ENCODE measurements at regions not wholly inside any gene's neighbourhood (a gene's known extent, or its start where the extent isn't known, plus 50 kb on each side); places are given as distances from the start of the nearest gene placed in this dataset.

DNA sequence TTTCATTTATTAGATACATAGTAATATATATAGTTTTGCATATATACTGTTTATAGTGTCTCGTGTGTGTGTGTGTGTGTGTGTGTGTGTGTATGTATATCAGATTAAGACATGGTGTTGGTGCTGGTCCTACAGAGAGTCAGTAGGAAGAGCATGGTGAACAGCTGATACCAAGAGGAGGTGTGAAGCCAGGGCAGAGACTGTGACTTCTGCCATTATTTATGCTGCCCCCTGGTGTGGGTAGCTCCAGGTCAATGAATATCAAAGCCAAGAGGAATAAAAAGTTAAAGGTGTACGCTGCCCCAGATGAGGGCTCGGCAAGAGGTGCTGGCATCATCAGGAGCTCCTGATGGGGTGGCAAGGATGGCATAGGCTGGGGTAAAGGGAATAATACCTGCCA, 299.5 kb upstream of the RASGRP1 start:
- no peak for DNase-seq

- DNase-seq: no peak
These were observed 300.4 kb upstream of the RASGRP1 start for GRCh38 chr15:38864827-38865581.

- no peak for DNase-seq
These were observed 302.9 kb upstream of the RASGRP1 start for GRCh38 chr15:38867556-38867955.

- no peak for DNase-seq
These were observed 303.9 kb upstream of the RASGRP1 start for GRCh38 chr15:38868326-38869114.

- DNase-seq: no peak
These were observed 307.0 kb upstream of the RASGRP1 start for GRCh38 chr15:38871638-38872037.

DNA sequence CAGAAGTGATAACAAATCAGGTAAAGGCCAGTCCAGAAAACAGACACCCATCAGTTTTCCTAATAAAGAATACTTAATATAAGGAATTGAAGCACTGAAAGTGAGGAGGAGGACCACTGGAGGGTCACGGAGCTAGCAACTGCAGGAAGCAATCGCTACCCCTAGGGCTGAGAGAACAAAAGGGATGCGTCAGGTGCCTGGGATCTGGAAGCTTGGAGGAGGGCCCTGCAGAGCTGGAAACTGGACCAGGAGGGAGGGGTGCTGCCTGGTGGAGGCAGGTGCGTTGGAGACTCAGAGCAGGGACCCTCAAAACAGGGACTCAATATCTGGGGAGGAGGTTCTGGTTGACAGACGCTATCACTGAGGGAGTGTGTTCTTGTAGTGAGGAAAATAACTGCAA, 308.1 kb upstream of the RASGRP1 start:
- DNase-seq: no peak

DNA sequence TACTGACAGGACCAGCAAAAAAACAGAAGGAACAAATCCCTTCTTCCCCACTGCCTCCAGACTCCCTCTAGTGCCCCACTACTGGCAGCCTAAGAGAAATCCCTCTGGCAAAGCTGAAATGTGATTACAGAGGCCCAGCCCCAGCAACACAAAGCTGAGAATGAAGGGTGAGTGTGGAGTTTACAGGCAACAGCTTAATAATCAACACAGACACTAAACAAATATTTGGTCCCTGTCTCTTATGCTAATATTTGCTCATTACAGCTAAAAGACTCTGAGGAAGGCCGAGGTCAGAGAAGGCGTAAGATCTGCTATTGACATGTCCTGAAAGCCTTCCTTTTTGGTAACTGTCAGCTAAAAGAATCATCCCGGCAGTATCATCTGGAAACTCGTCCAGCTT, 308.5 kb upstream of the RASGRP1 start:
- DNase-seq: no peak

DNA sequence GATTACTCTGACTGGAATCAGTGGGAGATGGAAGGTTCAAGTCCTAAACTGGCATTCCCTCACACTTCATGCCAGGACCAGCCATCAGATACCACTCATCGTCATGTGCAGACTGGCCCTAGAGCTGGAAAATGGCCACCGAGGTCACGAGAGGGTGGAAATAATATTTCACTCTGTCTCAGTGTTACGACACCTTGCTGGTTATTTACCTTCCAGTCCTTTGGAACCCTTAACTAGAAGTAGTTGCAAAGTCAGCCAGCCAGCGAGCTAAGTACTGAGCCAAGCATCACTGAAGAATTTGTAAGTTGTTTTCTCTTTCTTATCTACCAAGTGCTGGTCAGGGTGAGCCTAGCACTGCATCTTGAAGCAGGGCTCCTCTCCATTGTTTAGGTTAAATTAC, 309.9 kb upstream of the RASGRP1 start:
- DNase-seq: no peak

GRCh38 chr15:38876211-38876610, 311.6 kb upstream of the RASGRP1 start:
- DNase-seq: no peak

GRCh38 chr15:38876621-38877020, 312.0 kb upstream of the RASGRP1 start:
- no peak for DNase-seq

DNA sequence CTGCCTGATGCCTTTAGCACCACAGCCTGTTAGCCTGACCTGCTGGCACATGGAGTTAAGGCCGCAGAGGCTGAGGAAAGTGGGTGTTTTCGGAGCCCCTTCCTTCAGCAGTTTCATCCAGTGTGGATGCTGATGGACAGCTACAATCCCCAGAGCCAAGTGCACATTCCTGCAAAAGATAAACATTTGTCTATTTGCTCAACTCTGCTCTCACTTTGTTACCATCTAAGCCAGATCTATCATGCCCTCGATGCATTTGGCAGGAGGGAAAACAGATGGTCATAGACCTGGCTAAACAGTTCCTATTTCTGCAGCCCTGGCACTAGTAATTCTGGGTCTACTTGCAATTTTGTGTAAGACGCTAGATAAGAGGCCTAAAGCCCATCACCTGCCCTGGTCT, 312.9 kb upstream of the RASGRP1 start:
- no peak for DNase-seq

GRCh38 chr15:38878026-38878425, 313.4 kb upstream of the RASGRP1 start:
- DNase-seq: no peak

DNA sequence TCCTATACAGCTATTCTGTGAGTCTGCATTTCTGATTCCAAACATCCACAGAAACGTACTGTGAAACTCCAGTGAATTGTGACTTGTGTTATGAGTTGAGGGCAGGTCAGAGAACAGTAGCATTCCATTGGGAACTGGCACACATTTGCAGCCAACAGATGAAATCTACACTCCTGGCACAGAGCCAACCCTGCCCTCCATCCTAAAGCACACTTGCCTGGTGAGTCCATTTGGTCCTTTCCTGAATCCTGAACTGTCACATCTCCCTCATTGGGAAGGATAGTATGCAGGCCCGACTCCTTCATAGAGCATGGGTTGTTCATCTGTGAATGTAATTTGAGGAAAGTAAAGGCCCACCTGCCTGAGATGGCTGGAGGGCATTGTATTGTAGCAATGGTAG, 314.3 kb upstream of the RASGRP1 start:
- no peak for DNase-seq

DNA sequence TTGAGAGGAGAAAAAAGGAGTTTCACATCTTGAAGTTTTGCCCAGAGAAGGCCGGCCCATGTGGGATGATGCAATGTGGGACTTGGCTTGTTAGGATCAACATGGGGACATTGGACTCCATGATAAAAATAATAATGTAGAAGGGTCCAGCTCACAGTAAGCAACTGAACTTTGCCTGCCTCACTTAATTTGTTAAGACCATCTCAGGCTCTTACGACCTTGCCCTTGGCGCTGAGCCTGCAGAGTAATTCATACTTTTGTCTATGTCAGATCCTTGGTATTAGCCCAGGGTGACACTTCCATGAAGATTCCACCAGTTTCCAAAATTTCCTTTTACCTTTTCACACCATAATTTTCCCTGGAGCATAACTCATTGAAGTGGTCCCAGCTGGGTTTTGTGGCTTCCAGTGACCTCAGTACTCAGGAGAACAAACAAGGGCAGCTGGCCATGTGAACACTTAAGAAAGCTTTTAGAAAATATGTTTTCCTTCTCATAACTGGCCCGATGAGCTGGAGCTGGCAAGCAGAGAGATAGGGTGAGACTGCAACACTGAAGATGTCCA, 315.4 kb upstream of the RASGRP1 start:
- no peak for DNase-seq

DNA sequence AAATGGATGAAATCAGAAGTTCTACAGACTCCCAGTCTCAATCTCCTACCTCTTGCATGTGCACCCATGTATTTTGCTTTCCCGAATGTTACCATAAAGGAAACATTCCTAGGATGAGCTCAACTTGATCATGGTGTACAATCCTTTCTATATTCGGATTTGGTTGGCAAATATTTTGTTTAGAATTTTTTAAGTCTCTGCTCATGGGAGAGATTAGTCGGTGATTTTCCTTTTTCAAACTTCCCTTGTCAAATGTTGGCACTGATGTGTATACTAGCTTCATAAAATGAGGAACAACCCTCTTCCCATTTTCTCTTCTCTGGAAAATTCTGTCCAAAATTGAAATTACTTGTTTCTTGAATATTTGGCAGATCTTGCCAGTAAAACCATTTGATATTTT, 317.6 kb upstream of the RASGRP1 start:
- no peak for DNase-seq

DNA sequence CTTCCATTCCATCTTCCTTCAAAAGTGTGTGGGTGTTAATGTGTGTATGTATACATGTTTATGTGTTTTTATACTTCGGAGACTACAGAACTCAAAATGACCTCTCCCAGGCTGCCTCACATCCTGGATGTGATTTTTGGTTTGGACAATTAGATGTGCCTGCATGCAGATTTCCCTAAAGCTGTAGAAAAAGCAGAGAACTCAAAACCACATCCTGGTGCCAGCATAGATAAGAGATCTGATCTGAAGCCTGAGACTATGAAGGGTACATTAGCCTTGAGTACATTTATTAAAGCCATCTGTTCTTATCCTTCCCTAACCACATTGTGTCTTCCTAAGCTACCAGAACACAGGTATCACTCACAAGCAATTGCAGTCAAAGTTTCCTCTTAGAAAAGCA, 319.4 kb upstream of the RASGRP1 start:
- no peak for DNase-seq

GRCh38 chr15:38885001-38885400, 320.4 kb upstream of the RASGRP1 start:
- no peak for DNase-seq

GRCh38 chr15:38885471-38885952, 320.9 kb upstream of the RASGRP1 start:
- no peak for DNase-seq

DNA sequence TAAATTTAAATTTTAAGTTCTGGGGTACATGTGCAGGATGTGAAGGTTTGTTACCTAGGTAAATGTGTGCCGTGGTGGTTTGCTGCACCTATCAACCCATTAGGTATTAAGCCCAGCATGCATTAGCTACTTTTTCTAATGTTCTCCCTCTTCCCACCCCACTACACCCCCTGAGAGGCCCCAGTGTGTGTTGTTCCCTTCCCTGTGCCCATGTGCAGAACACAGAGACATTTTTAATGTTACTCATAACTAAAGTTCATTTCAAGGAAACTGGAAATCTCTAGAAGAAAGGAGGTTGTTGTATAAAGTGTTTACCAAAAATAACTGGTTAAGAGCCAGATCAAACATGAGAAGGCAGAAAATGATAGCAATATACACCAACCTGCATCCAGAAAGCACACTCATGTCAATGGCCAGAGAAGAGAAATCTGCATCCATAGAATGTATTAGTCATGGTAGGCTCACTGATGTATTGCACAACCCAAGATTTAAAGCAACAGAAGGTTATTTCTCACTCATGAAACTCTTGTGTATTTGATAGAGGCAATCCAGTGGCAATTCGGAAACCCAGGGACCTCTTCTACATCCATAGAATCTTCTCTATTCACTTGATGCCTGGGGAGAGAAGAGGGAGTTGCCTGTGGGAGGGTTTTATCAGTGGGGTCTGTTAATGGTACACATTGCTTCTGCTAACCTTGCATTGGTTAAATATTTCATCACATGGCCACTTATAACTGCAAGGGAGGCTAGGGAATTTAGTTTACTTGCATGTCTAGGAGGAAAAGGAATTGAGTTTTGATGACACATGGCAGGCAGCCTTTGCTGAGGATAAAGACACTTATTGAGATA, 321.9 kb upstream of the RASGRP1 start:
- DNase-seq: no peak

- no peak for DNase-seq
These were observed 324.1 kb upstream of the RASGRP1 start for GRCh38 chr15:38888701-38889221.

DNA sequence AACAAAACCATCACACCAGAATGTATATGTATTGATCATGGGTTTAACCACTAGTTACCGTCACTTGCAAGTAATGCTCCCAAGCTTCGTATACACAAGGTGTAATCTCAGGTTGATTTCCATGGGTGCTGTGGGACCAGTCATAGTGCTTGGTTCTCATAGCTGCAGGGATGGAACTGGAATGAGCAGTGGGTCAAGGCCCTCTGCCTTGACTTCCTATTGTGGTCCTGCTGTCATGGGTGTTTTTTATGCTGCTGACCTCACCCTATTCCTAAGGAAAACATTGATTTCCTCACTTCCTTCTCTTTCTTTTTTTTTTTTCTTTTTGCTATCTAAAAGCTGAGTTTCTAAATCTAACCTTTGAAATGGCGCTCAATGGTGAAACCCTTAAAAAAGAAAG, 325.6 kb upstream of the RASGRP1 start:
- DNase-seq: no peak

DNA sequence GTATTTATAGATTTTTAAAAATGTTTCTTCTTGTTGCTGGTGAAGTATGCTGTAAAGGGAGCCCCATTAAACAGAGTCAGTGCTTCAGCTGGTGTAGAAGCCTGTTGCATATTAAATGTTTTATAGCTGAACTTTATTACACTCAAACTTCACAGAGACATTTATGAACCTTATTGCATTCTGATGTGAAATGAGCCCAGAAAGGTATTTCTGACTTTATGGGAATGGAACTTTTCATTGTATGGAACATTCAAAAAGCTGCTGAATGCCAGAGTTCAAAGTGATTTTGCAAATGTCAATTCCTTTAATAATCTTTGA, 329.3 kb upstream of the RASGRP1 start:
- no peak for DNase-seq
